GM18498 (cell line): ENCODE measurements at regions not wholly inside any gene's neighbourhood (a gene's known extent, or its start where the extent isn't known, plus 50 kb on each side); places are given as distances from the start of the nearest gene placed in this dataset.

Experiments used
- ATAC-seq: cut with Tn5 transposase; IDR thresholded peaks from one replicate; pipeline ENCODE4 v1.9.1; 2021; ENCODE audit warnings: mild to moderate bottlenecking, moderate library complexity; ENCODE audit not compliant: unreplicated experiment

DNA sequence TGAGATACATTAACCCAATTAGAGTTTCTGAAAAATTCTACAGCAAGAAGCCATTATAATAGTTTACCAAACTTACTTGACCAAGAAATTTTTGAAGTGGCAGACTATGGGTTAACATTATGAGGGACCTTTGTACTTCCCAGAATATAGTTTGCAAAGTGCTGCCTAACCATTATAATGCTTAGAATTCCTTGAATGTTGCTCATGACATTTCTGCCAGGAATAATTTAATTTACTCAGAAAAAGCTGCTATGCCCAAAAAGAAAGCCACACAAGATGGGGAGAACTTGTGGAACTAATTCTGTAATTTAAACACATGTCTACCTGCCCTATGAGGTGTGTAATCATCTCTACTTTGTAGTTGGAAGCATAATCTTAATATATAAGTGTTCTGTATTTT is 58.1 kb upstream of the MYCBP2 start:
- no peak for ATAC-seq

DNA sequence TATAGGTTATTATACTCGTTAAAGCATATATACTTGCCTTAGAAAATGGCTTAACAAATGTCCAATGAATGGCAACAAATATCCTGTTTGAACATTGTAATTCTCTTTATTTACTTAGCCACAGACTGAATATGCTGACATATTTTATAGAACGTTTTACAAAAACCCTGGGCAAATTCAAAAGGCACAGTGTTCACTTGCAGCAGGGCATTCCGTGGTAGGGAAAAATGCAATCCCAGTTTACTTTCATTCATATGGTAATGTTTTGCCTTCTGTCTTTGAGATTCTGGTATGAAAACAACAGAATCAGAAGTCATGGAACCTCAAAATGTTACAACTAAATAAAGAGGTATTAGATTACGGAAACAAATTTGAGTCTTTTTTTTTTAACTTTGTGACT is 56.2 kb upstream of the MYCBP2 start:
- ATAC-seq = no peak

DNA sequence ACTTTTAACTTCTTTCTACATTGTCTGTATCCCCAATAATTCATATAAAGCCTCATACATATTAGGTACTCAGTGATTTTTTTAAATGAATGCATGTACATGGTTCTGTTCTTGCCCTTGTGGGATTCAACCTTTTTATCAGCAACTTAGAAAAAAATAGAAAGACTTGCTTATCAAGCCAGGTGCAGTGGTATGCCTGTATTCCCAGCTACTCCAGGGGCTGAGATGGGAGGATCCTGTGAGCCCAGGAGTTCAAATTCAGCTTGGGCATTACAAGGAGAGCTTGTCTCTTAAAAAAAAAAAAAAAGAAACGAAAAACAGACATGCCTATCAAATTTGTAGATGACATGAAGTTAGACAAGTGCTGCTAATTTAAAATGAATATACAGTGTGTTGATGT is 54.2 kb upstream of the MYCBP2 start:
- no peak for ATAC-seq

DNA sequence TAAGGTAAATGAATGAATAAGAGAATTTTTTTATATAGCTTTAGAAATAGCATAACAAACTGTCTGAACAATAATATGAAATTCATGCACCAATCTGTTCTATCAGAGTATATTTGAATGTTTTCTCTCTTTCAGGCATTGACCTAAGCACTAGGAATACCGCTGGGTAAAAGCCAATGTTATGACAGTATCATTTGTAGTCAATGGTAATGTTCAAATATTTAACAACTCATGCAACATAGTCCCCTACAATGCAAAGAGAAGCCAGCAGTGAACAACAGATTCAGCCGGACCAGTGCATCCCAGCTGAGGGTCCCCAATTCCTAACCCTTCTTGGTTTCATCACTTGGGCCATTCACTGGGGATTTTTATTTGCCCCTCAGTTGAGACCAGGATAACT is 52.6 kb upstream of the MYCBP2 start:
- no peak for ATAC-seq

DNA sequence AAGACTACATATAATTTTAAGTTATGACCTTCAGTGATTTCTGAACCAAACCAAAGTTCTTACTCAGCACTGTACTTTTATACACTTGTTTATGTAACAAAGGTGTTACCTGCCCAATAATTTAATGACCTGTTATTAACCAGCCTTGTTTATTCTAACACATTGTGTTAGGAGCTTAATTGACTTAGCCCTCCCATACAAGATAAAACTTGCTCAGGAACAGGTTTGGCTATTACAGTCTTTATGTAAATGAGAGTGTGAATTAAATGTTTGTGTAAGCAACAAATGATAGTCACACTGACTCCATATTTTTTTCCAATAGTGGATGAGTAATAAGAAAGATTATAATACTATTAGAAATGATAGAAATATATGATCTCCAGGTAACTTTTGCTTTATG is 51.8 kb upstream of the MYCBP2 start:
- ATAC-seq = no peak

DNA sequence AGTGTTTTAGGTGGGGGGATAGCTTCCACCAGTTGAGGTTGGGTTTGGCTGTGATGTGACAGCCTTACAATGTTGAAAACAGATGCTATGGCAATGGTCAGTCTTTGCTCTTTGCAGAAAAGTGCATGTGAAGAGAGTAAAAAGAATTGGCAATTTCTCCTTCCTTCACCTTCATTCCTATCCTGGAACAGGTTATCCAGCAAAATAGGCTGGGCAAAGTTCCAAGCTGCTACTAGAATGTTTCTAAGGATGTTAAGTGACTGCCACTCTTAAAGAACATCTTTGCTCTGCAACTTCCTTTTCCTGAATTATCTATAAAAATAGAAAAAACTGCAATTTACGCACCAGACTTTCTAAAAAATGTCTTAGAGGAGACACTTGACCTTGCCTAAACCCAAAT is 50.1 kb upstream of the MYCBP2 start:
- no peak for ATAC-seq
